ENCODE measurements at regions not wholly inside any gene's neighbourhood (a gene's known extent, or its start where the extent isn't known, plus 50 kb on each side); places are given as distances from the start of the nearest gene placed in this dataset.

GRCh38 chr13:70203661-70204229 is 95.5 kb upstream of the KLHL1 start:
- H3K9me3 ChIP-seq (ENCODE audit: control insufficient read depth, low read depth, low read length): peaks cover 3% of the 10 kb centered on the region
- TF ChIP-seq CTCF (optimal IDR thresholded peaks at IDR 0.05 in 1 of 3, IDR thresholded peaks at IDR 0.05 in 1 of 3, conservative IDR thresholded peaks at IDR 0.05 in 1 of 3; ENCODE audit: extremely low read depth in 1 of 3, insufficient read depth in 2 of 3, low read length in 3 of 3) (no peak), EZH2 (IDR thresholded peaks at IDR 0.05; ENCODE audit: low read length) (no peak)
- no peaks in the 10 kb centered on the region for H3K9me1 ChIP-seq (ENCODE audit: control insufficient read depth, extremely low read depth, insufficient read depth, low read length)
- no peaks in the 10 kb centered on the region for H3K36me3 ChIP-seq (ENCODE audit: control insufficient read depth in 2 of 2, extremely low read depth in 1 of 2, insufficient read depth in 2 of 2, low read length in 2 of 2)
- no peaks in the 10 kb centered on the region for H4K20me1 ChIP-seq (ENCODE audit: control insufficient read depth, extremely low read depth, insufficient read depth, low read length)
- no peaks in the 10 kb centered on the region for H3K4me1 ChIP-seq (ENCODE audit: control insufficient read depth, extremely low read depth, insufficient read depth, low read length)
- H3K4me3 ChIP-seq (ENCODE audit: control insufficient read depth in 2 of 3, extremely low read depth in 1 of 3, insufficient read depth in 2 of 3, low read depth in 1 of 3, low read length in 3 of 3): no peak overlapping the region
- FAIRE-seq (no peak), DNase-seq (ENCODE audit: low read depth, low spot score) (no peak)
- dilution Hi-C loops (cut with MboI; ENCODE audit: extremely low pct_ligation_motif_present, low sequenced_read_pairs): no loop called here
- H3K27me3 ChIP-seq (ENCODE audit: control insufficient read depth, extremely low read depth, insufficient read depth, low read length): no peaks in the 10 kb centered on the region
- H3K79me2 ChIP-seq (ENCODE audit: control insufficient read depth, insufficient read depth, low read length): no peaks in the 10 kb centered on the region
- H3K27ac ChIP-seq (ENCODE audit: control insufficient read depth, insufficient read depth, low read length): no peak overlapping the region
- no peak overlapping the region for H3K9ac ChIP-seq (ENCODE audit: control insufficient read depth, extremely low read depth, insufficient read depth, low read length)
- H2AFZ ChIP-seq (ENCODE audit: control insufficient read depth, low read length): no peak overlapping the region
- H3K4me2 ChIP-seq (ENCODE audit: control insufficient read depth, extremely low read depth, insufficient read depth, low read depth, low read length): no peak overlapping the region

GRCh38 chr13:70191034-70191433 is 82.8 kb upstream of the KLHL1 start:
- no peak for DNase-seq (ENCODE audit: low read depth, low spot score)
- Histone ChIP-seq H3K4me1 (ENCODE audit: control insufficient read depth, extremely low read depth, insufficient read depth, low read length) (no peaks in the 10 kb centered on the region), H3K36me3 (ENCODE audit: control insufficient read depth in 2 of 2, extremely low read depth in 1 of 2, insufficient read depth in 2 of 2, low read length in 2 of 2) (no peaks in the 10 kb centered on the region), H3K9me1 (ENCODE audit: control insufficient read depth, extremely low read depth, insufficient read depth, low read length) (no peaks in the 10 kb centered on the region), H4K20me1 (ENCODE audit: control insufficient read depth, extremely low read depth, insufficient read depth, low read length) (no peaks in the 10 kb centered on the region), H3K27me3 (ENCODE audit: control insufficient read depth, extremely low read depth, insufficient read depth, low read length) (no peaks in the 10 kb centered on the region), H3K79me2 (ENCODE audit: control insufficient read depth, insufficient read depth, low read length) (no peaks in the 10 kb centered on the region), H3K4me3 (ENCODE audit: control insufficient read depth in 2 of 3, extremely low read depth in 1 of 3, insufficient read depth in 2 of 3, low read depth in 1 of 3, low read length in 3 of 3) (no peak overlapping the region), H3K9me3 (ENCODE audit: control insufficient read depth, low read depth, low read length) (no peaks in the 10 kb centered on the region), H3K4me2 (ENCODE audit: control insufficient read depth, extremely low read depth, insufficient read depth, low read depth, low read length) (no peak overlapping the region), H3K27ac (ENCODE audit: control insufficient read depth, insufficient read depth, low read length) (no peak overlapping the region), H2AFZ (ENCODE audit: control insufficient read depth, low read length) (no peak overlapping the region), H3K9ac (ENCODE audit: control insufficient read depth, extremely low read depth, insufficient read depth, low read length) (no peak overlapping the region)
- dilution Hi-C loops (cut with MboI; ENCODE audit: extremely low pct_ligation_motif_present, low sequenced_read_pairs): no loop called here
- FAIRE-seq: no peak
- TF ChIP-seq CTCF (optimal IDR thresholded peaks at IDR 0.05 in 1 of 3, IDR thresholded peaks at IDR 0.05 in 1 of 3, conservative IDR thresholded peaks at IDR 0.05 in 1 of 3; ENCODE audit: extremely low read depth in 1 of 3, insufficient read depth in 2 of 3, low read length in 3 of 3): no peak
- no peak for TF ChIP-seq EZH2 (IDR thresholded peaks at IDR 0.05; ENCODE audit: low read length)
